ENCODE measurements at regions not wholly inside any gene's neighbourhood (a gene's known extent, or its start where the extent isn't known, plus 50 kb on each side); places are given as distances from the start of the nearest gene placed in this dataset.

GRCh38 chr5:74288448-74289108 lies 351.9 kb downstream of the ENC1 start:
- DNase-seq (ENCODE audit: low spot score) = no peak

- no peak for DNase-seq (ENCODE audit: low spot score)
These were observed 352.5 kb downstream of the ENC1 start for GRCh38 chr5:74288038-74288437.

- DNase-seq (ENCODE audit: low spot score) = no peak
These were observed 353.5 kb downstream of the ENC1 start for GRCh38 chr5:74286734-74287695.

- DNase-seq (ENCODE audit: low spot score) = no peak
These were observed 354.8 kb downstream of the ENC1 start for GRCh38 chr5:74285675-74286280.

- no peak for DNase-seq (ENCODE audit: low spot score)
These were observed 358.0 kb downstream of the ENC1 start for GRCh38 chr5:74282490-74282889.

GRCh38 chr5:74281166-74281565 lies 359.4 kb downstream of the ENC1 start:
- no peak for DNase-seq (ENCODE audit: low spot score)

GRCh38 chr5:74280306-74280705 lies 360.2 kb downstream of the ENC1 start:
- DNase-seq (ENCODE audit: low spot score) = no peak

- no peak for DNase-seq (ENCODE audit: low spot score)
These were observed 361.3 kb downstream of the ENC1 start for GRCh38 chr5:74279244-74279643.

- no peak for DNase-seq (ENCODE audit: low spot score)
These were observed 363.1 kb downstream of the ENC1 start for GRCh38 chr5:74277418-74277817.

- no peak for DNase-seq (ENCODE audit: low spot score)
These were observed 365.1 kb downstream of the ENC1 start for GRCh38 chr5:74275171-74275992.

- DNase-seq (ENCODE audit: low spot score) = no peak
These were observed 366.2 kb downstream of the ENC1 start for GRCh38 chr5:74274326-74274725.

- no peak for DNase-seq (ENCODE audit: low spot score)
These were observed 367.6 kb downstream of the ENC1 start for GRCh38 chr5:74272831-74273451.

GRCh38 chr5:74272024-74272775 lies 368.3 kb downstream of the ENC1 start:
- no peak for DNase-seq (ENCODE audit: low spot score)

- no peak for DNase-seq (ENCODE audit: low spot score)
These were observed 372.2 kb downstream of the ENC1 start for GRCh38 chr5:74268297-74268696.

GRCh38 chr5:74266836-74267235 lies 373.7 kb downstream of the ENC1 start:
- DNase-seq (ENCODE audit: low spot score) = no peak

GRCh38 chr5:74266132-74266531 lies 374.4 kb downstream of the ENC1 start:
- DNase-seq (ENCODE audit: low spot score) = no peak

- no peak for DNase-seq (ENCODE audit: low spot score)
These were observed 377.9 kb downstream of the ENC1 start for GRCh38 chr5:74262544-74263207.

GRCh38 chr5:74261866-74262265 lies 378.7 kb downstream of the ENC1 start:
- DNase-seq (ENCODE audit: low spot score) = no peak

- no peak for DNase-seq (ENCODE audit: low spot score)
These were observed 379.1 kb downstream of the ENC1 start for GRCh38 chr5:74261421-74261820.

- DNase-seq (ENCODE audit: low spot score) = no peak
These were observed 381.0 kb downstream of the ENC1 start for GRCh38 chr5:74259572-74259971.
